Glomerular visceral epithelial cell (primary cell): ENCODE measurements at regions not wholly inside any gene's neighbourhood (a gene's known extent, or its start where the extent isn't known, plus 50 kb on each side); places are given as distances from the start of the nearest gene placed in this dataset.

ENCODE experiments used
- DNase-seq: peaks from one replicate; pipeline ENCODE4 v3.0.0-alpha.2; 2016; ENCODE audit errors: extremely low spot score

DNA sequence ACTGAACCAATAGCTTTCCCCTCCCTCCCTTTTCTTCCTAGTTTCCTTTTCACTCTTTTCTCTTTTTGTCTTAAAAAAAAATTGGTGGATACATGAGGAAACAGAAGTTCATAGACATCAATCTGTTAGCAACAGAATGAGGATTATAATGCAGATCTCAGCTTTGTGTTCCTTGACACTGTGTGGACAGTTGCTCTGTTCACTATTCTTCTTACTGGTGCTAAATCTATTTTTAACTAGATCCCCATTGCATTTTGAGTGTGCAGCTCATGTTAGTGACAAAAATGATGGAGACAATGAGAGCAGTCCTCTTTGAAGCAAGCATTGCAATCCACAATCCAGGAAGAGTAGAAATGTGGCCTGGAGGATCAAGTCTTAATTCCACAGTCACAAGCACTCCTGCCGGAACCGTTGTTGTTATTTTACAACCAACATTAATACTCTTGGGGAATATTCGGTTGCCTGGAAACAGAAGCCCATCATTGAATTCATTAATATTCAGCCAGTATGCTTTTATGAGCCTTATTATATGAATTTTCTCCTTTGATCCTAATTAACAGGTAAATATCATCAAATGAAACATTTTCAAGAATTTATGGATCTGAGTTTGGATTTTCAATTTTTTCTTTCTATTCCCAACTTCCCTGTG lies 1016.8 kb downstream of the NTRK3 start:
- DNase-seq = no peak

DNA sequence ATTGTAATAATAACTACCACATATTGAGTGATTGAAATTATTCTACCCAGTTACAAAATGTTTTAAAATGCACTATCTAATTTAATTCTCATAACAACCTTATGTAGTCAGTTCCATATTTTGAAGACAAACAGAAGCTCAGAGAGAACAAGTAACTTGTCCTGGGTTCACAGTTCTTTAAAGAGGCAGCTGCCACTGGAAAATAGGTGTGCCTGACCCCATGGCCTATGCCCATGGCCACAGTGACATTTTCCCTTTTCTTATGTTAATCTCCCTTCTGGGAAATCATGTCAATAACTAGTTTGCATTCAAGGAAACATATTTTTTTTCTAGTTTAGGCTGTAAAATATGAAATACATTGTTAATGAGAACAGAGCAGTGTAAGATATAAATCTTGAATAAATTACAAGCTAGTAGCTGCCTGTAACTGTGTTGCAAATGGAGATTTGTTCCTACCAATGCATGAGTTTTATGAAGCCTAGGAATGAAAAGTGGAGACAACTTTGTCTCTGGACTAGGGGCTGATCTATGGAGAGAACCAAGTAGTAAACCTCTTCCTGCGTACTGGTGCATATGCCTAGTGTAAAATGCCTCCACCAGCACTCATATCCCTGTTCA lies 1018.0 kb downstream of the NTRK3 start:
- DNase-seq = no peak

DNA sequence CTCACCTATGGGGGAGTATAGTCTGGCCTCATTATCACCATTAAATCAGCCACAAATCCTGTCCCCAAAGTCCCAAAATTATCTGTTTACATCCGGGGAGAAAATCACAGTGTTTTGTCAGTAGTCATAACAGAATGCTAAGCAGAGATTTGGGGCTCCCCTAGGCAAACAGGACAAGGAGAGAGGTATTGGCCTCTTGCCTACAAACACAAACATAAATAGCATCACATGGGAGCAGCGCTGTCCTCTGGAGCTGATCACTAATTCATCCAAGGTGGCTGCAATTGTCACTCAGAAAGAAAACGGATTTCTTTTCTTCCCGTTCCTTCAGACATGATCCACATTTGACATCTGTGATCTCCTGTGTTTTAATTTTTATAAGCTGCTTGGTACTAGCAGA lies 1028.1 kb downstream of the NTRK3 start:
- no peak for DNase-seq

DNA sequence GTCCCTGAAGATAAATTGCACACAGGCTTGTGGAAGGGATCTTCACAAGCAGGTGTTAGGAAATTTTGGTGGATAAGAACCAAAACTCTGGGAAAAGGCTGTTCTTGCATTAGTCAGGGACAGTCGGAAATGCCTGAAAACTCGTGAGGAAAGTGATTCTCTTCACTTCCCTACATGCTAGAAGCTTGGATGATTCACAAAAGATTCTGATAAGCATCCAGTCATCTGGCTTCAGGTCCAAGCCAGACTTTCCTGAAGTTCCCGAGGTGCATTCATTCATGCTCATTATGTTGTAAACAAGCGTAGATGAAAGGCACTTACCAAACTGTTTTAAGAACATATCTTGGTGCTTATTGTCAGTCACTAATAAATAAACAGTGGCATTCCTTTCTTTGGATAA lies 1028.7 kb downstream of the NTRK3 start:
- no peak for DNase-seq

DNA sequence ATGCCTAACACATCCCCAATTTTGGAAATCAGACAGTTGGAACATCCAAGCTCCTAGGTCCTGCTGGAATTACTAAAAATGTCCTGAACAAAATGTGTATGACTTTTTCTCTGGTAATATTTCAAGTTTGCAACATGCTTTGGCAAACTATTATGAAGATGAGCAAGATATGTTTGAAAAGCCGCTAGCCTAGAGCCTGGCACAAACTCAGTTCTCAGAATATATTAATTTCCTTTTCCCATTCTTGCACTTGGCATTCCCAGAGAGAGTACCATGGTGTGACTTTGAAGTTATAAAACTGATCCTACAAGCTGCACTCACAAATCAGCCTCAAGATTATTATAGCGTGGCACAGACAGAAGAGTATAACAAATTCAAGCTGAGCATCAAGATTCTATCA lies 1031.1 kb downstream of the NTRK3 start:
- no peak for DNase-seq

DNA sequence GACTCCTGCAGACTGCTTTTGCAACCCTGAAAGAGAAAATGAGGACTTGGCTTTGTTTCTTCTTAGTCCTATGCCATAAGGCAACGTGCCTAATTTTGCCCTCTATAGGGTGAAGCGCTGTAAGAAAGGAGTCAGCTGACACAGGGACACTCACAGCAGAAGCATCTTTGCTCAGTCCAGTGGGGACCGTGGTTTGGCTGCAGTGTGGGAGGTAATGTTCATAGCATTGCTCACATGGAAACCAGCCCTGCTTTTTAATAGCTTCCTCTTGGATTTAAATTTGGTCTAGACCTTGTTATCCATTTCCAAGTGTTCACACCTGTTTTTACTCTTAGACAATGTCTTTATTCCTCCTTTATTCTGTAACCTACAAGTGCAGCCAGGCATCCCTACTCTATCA lies 1032.1 kb downstream of the NTRK3 start:
- DNase-seq = peak; percentile 21

DNA sequence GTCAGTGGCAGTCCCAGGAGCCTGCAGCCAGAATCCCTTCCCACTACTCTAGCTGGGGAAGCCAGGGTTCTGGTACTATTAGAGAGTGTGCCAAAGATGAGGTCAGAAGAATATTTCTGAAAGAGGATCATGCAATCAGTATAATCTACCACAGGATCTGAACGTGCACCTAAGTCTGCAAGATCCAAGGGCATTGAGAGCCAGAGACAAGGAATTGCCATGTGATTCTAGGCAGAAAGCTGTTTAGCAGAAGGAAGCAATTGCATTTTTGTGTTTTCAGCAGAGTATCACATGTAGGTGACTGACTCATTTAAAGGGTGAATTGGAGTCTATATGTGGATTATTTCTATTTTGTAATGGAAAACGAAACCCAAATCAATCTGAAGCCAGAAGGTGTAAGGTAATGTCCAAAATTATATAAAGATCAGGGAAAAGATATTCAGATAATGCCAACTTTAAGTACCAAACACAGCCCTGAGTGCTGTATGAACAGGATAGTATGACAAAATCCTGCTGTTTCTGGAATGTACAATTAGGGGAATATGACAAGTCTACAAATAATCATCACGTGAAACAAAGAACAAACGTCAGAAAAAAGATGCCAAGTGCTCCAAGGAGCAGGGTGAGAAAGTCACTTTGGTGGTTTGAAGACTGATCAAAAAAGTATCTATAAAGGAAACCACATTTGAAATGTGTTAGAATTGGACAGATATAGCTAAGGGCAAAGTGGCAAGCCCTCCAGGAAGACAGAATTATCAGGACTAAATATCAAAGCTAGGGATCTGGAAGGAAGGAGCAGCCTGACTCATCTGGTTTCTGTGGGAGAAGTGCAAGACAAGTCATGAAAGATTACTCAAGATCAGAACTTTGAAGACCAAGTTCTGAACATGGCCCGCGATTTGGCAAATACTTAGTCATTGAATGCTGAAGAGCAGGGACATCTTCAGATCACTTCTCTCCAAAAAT lies 1036.6 kb downstream of the NTRK3 start:
- DNase-seq = no peak

DNA sequence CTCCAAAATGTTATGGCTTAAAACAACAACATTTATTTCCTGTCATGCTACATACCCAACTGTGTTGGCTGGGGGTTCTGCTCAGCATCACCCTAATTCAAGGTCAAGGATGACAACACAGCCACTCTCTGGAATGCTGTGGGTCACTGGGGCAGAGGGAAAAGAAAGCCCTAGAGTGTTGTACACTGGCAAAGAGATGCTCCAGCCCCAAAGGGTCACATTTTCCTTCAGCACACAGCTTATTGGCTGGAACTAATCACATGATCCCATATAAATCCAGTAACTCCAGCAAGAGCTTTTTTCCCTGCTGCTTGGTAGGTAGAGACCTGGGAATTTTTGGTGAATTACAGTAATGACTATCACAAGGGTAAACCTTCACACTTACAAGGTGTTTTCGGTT lies 1041.4 kb downstream of the NTRK3 start:
- DNase-seq = no peak

DNA sequence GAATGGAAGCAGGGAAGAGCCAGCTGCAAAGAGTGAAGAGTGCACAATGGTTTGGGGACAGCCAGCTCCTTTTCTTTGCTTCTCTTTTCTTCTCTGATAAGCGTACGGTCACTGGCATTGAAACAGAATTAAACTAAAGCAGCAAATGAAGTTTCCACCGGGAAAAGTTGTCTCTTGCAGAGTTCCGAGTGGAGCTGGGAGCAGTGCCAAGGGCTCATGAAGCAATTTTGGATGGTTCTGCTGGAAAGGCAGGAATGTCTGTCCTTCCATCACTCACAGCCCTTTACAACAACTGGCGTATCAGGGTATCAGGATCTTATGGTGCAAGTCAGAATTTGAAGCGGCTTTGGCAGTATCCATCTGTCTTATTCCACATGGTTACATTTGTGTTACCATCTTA lies 1042.9 kb downstream of the NTRK3 start:
- no peak for DNase-seq

DNA sequence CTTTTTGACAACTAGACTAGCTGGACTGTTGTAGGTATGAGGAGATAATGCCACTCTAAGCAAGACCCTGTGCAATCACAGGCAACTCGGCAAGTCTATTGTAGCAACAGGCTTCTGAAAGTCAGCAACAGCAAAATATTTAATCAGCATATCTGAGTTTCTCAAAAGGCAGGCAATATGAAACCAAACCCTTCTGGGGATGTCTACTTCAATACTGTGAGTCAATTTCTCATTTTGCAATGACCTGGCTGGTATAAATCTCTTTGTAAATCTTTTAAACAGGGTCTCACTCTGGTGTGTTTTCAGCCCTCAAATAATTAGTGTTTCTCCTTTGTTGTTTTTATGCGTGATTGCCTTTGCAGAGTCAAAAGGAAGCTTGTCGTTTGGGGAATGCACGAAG lies 1044.5 kb downstream of the NTRK3 start:
- no peak for DNase-seq

DNA sequence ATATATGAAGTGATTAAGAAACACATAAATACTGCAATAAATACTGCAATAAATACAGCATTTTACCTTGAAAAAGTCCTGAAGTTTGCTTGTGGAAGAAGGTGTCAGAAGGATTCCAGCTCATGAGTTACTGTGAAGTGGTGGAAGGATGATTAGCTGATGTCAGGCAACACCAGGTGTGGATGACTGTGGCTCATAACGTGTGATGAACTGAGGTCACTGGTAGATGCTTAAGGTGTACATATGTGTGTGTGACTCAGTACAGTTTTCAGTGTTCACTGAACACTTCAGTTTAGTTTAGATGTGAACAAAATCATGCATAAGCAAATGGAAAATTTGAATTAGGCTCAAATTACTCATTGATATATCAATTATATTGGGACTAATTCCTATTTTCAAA lies 1045.0 kb downstream of the NTRK3 start:
- no peak for DNase-seq

DNA sequence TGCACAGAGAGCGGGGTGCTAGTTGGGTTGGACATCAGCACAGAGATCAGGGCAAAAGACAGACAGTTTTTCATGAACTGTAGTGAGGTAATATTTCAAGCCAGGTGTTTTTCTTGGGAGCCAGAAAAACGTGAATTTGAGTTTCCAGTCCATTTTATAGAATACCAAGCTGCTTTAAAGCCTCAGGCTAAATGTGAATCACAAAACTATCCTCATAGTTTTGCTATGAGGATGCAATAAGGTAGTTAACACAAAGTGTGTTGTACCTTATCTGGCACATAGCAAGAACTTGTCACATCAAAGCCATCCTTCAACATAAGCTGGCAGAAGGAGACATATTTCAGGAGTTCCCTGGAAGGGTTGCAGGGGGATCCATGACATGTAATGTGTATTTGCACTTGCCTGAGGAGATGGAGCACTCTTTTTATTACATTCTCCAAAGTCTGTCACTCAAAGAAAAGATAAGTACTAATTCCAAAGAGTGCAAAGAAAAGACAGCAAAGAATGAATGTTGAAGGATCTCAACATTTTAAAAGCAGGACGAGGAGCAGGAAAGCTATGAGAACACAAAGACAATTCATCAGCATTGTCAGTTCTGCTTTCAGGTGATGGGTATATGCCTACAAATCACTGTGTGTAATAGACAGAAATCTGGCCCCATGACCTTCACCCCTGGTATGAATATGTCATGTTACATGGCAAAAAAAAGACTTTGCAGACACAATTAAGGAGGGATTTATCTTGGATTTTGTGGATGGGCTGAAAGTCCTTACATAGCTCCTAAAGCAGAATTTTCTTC lies 1046.4 kb downstream of the NTRK3 start:
- no peak for DNase-seq

DNA sequence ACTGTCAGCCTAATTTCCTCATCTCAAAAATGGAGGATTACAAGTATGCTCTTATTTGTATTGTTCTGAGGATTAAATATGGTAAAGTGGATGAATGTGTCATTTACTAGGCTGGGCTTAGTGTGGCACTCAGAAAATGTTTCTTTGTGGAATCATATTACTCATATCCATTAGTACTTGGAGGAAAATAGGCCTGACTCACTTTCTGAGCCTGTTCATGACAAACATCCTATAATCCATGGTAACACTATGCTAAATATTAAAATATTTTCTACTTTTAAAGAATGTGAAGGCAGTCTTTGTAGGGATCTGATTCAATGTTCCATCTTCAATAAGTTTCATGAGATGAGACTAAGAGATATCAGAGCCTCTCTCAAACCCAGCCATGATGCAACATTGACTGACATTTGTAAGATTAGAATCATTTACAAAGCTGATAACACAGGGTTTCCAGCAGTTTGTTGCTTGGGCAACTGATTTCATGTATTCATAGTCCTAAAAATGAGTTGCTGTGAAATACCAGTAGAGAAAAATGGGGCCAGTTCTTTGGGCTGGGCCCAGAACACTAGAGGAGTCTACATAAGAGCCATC lies 1048.5 kb downstream of the NTRK3 start:
- peak; percentile 44 for DNase-seq

DNA sequence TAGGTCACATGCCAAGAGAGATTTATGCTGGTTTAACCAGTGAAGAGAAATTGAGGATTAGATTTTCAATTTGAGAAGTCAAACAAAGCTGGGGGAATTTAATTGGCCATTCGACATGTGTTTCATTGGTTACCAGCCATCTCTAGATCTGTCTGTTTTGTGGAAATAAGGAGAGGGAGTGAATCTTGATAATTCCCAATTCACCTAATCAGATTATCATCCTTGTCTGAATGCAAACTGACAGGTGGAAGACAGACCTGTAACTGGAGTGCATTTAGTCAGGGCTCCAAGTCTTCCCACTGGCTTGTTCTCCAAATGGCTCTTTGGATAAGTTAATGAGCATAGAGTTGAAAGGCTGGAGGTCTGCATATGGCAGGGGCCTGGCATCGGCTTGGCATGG lies 1049.3 kb downstream of the NTRK3 start:
- DNase-seq = no peak

DNA sequence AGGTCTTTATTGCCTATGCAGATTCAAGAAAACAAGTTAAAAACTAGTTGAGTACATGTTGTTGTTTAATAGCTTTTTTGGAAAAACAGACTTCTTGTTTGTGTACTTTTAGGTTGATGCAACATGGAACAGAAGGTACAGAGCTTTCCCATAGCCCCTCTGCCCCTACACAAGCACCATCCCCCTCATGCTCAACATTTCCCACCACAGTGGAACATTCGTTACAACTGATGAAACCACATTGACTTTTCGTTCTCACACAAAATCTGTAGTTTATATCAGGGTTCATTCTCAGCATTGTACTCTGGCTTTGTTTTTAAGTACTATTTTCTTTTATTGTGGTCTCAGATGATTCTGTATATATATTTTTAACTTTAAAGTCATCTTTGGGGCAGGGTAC lies 1054.6 kb downstream of the NTRK3 start:
- DNase-seq = no peak

DNA sequence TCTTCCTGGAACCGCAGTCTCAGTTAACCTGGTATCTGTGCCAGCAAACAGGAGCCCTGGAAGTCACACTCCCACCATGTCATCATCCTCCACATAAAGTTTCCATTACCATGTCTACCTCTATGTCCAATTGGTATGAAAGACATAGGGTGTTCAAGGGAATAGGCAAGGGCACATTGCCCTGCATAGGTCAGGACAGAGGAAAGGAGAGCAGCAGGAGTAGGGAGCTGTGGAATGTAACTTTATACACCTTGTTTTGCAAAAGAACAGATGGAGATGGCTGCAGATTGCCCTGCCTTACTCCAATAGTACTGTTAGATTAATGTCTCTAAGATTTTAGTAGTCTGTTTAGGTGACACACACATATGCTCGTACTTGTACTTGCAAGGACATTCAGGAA lies 1056.4 kb downstream of the NTRK3 start:
- DNase-seq = no peak

DNA sequence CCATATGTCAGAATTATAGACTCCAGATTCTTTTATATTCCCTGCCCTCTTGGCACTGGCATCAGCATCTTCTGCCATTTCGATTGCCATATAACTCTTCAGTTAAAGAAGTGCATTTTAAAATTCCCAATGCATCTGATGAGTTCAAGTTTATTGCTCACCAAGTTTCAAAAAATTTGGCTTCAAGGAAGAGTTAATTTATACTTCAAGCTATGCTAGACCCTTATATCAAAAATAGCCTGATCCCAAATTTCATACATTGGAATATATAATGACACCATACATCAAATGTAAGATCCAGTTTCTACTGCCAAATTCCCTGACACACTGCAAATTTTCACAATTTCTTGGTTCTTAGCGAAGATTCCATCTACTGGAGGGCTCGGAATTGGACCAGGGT lies 1058.6 kb downstream of the NTRK3 start:
- DNase-seq = no peak

DNA sequence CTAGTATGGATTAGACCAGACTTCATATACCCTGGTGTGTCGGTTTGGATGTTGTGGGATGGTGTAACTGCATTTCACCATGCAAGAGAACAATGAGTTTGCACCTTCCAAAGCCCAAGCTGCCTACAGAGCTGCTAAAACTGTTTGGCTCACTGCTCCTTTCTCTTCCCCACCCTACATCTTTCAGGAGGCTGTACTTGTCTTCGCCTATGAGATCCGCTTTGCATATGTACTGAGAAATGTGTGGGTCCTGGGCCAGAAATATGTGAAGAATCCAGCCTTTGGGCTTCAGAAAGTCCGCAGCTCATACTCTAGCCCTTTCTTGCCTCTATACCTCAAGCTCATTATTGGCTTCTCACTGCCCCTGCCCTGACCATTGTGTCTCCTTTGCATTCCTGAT lies 1060.0 kb downstream of the NTRK3 start:
- no peak for DNase-seq

DNA sequence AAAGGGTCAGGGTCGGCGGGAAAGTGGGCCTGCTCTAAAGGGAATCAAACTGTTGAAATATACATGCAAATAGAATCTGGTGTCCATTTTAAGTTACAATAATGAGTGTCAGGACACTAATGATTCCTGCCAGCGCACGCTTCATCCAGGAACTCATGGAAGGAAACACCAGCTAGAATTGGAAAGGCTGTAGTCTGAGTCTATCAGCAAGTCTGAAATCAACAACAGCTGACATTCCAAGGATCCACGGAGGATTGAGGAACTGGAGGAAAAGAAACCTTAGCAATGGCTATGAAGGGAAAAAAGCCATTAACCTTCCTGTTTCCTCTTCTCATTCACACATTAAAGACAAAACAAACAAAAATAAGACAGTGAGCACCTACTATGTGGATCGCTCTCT lies 1063.1 kb downstream of the NTRK3 start:
- no peak for DNase-seq

DNA sequence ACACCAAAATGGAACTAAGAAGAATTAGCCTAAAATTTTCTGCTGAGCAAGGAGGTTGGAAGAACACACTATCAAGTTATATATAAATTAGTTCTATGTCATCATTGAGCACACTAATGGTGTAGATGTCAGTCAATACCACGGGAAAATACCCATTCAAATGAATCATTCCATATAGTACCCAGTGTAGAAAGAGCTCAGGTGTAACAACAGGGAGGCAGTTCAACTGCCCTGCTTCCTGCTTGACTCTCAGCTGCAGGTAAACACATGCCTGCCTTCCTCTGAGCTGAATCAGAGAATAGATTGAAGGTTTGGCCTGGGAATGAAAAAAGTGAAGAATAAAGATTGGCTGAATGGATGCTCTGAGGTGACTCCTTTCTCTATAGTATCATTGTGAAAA lies 1088.0 kb downstream of the AGBL1 start:
- no peak for DNase-seq

DNA sequence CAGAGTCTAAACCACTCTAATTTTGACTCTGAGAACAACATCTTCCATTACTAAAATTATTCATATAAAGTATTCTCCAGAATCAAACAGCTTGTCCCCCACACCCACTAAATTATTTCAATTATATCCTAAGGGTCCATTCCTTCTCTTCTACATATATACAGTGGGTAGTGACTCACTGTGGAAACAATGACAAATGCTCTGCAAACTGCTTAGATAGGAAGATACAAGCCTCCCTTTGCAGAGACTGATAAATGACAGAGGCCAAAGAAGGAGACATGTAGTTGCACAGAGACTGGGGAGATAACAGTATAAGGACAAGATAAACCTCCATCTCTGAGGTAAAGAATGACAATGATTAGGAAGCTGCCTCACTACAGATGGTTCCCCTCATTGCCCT lies 1087.4 kb downstream of the AGBL1 start:
- DNase-seq = no peak

DNA sequence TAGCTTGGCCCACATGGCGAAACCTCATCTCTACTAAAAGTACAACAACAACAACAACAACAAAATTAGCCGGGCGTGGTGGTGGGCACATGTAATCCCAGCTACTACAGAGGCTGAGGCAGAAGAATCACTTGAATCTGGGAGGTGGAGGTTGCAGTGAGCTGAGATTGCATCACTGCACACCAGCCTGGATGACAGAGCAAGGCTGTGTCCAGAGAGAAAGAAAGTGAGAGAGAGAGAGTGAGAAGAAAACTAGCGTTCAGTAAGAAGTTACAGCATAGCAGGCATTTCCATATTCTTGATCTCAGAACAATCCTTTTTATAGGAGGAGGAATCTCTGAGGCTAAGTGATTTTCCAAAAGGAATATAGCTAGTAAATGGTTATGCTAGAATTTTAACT lies 1076.1 kb downstream of the AGBL1 start:
- DNase-seq = no peak
